CD4-positive, alpha-beta memory T cell (primary cell): ENCODE measurements at regions not wholly inside any gene's neighbourhood (a gene's known extent, or its start where the extent isn't known, plus 50 kb on each side); places are given as distances from the start of the nearest gene placed in this dataset.
"Not testable (repeated sequence)": the region's sequence is repeated elsewhere in the genome, so short reads cannot be mapped to it uniquely, and the experiment has no call there.

Experiments used
- CTCF ChIA-PET: fragments of 350-600 bp; sonication (Branson Sonifier 250); formaldehyde crosslinking; loops from one replicate; lab custom pipeline; 2021; ENCODE audit warnings: inconsistent platforms; ENCODE audit not compliant: partially characterized antibody; lab: Charles Lee
- POLR2A ChIA-PET: fragments of 350-600 bp; sonication (Branson Sonifier 250); formaldehyde crosslinking; loops from one replicate; lab custom pipeline; 2021; ENCODE audit not compliant: partially characterized antibody; lab: Charles Lee
- DNase-seq, 5 donors: peaks; one replicate each; pipeline versions ENCODE4 v3.0.0 to v3.0.0-alpha.2; 2020 to 2022; ENCODE audit warnings: mixed read lengths in 1 of 5
- H3K27ac ChIP-seq: one replicate; pipeline ENCODE4 v1.7.0; 2013; ENCODE audit warnings: low read depth, low read length
- H3K27me3 ChIP-seq: 2 replicates; pipeline ENCODE4 v1.7.0; 2013; ENCODE audit warnings: mild to moderate bottlenecking, low read length, moderate library complexity; ENCODE audit not compliant: insufficient read depth
- H3K36me3 ChIP-seq: 2 replicates; pipeline ENCODE4 v1.7.0; 2013; ENCODE audit warnings: mild to moderate bottlenecking, low read length, moderate library complexity; ENCODE audit not compliant: insufficient read depth
- H3K4me1 ChIP-seq: 2 replicates; pipeline ENCODE4 v1.7.0; 2013; ENCODE audit warnings: mild to moderate bottlenecking, low read length, moderate library complexity; ENCODE audit not compliant: insufficient read depth
- H3K4me3 ChIP-seq, 2 donors: one replicate each; pipeline ENCODE4 v1.7.0; 2013; ENCODE audit warnings: low read length in 2 of 2, mild to moderate bottlenecking in 1 of 2
- H3K9me3 ChIP-seq, 2 donors: one replicate each; pipeline ENCODE4 v1.7.0; 2013; ENCODE audit warnings: low read length in 2 of 2, control low read depth in 1 of 2; ENCODE audit not compliant: control insufficient read depth in 1 of 2
- H3K27ac Mint-ChIP-seq, 7 donors: one replicate each; pipeline ENCODE4 v1.8.0; 2020 to 2021; ENCODE audit warnings: mixed read lengths in 7 of 7, mild to moderate bottlenecking in 6 of 7, inconsistent platforms in 3 of 7, moderate library complexity in 3 of 7
- H3K27me3 Mint-ChIP-seq, 2 donors: one replicate each; pipeline ENCODE4 v1.8.0; 2020 to 2021; ENCODE audit warnings: mixed read lengths in 2 of 2
- H3K36me3 Mint-ChIP-seq, 2 donors: one replicate each; pipeline ENCODE4 v1.8.0; 2020 to 2021; ENCODE audit warnings: mixed read lengths in 2 of 2, inconsistent platforms in 1 of 2, mild to moderate bottlenecking in 1 of 2
- H3K4me1 Mint-ChIP-seq, 4 donors: one replicate each; pipeline ENCODE4 v1.8.0; 2020 to 2021; ENCODE audit warnings: mixed read lengths in 4 of 4, mild to moderate bottlenecking in 1 of 4
- H3K4me3 Mint-ChIP-seq, 8 donors: one replicate each; pipeline ENCODE4 v1.8.0; 2020 to 2021; ENCODE audit warnings: mixed read lengths in 8 of 8, mild to moderate bottlenecking in 7 of 8, moderate library complexity in 6 of 8, inconsistent platforms in 3 of 8
- H3K9me3 Mint-ChIP-seq, 8 donors: one replicate each; pipeline ENCODE4 v1.8.0; 2020 to 2021; ENCODE audit warnings: mixed read lengths in 8 of 8, mild to moderate bottlenecking in 5 of 8, inconsistent platforms in 3 of 8, moderate library complexity in 1 of 8
- intact Hi-C: fragments of 100-400 bp; cut with micrococcal nuclease; formaldehyde crosslinking; loops from one replicate; pipeline ENCODE4 v1.15.1; 2023

- H3K27ac ChIP-seq: no peak overlapping the region
- H3K9me3 ChIP-seq: no peaks in the 10 kb centered on the region
- ChIA-PET POLR2A (no interaction called here), CTCF (no interaction called here)
- no peak overlapping the region for H3K27ac Mint-ChIP-seq
- H3K36me3 ChIP-seq: no peaks in the 10 kb centered on the region
- H3K9me3 Mint-ChIP-seq: peaks cover 0 to 6% (median 3%) of the 10 kb centered on the region in 8 donors
- no peaks in the 10 kb centered on the region for H3K4me1 Mint-ChIP-seq
- peaks cover 4 to 15% of the 10 kb centered on the region in 2 donors for H3K27me3 Mint-ChIP-seq
- H3K4me3 Mint-ChIP-seq: no peak overlapping the region
- H3K27me3 ChIP-seq: peaks cover 3% of the 10 kb centered on the region
- DNase-seq: peak; percentile 36 to 43 (median 39)
- H3K36me3 Mint-ChIP-seq: no peaks in the 10 kb centered on the region
- H3K4me3 ChIP-seq: no peak overlapping the region
- H3K4me1 ChIP-seq: no peaks in the 10 kb centered on the region
- intact Hi-C loops: loop anchor here (1.0 kb wide), 1 partner anchor 839 kb away; no protein-coding TSS in a partner anchor
These were observed 61.1 kb upstream of the VAMP7 start for GRCh38 chrX:155819966-155820491.

GRCh38 chrX:155819525-155819924, 61.6 kb upstream of the VAMP7 start:
- H3K27ac Mint-ChIP-seq: no peak overlapping the region
- H3K4me3 Mint-ChIP-seq: no peak overlapping the region
- peaks cover 0 to 3% (median 0%) of the 10 kb centered on the region in 8 donors for H3K9me3 Mint-ChIP-seq
- H3K36me3 Mint-ChIP-seq: no peaks in the 10 kb centered on the region
- Histone ChIP-seq H3K4me3 (no peak overlapping the region), H3K9me3 (no peaks in the 10 kb centered on the region), H3K27ac (no peak overlapping the region), H3K27me3 (peaks cover 3% of the 10 kb centered on the region), H3K4me1 (no peaks in the 10 kb centered on the region), H3K36me3 (no peaks in the 10 kb centered on the region)
- H3K27me3 Mint-ChIP-seq: peaks cover 4 to 14% of the 10 kb centered on the region in 2 donors
- ChIA-PET POLR2A (no interaction called here), CTCF (no interaction called here)
- no peak for DNase-seq
- H3K4me1 Mint-ChIP-seq: no peaks in the 10 kb centered on the region
- intact Hi-C loops: no loop called here

GRCh38 chrX:155814391-155814790, 66.8 kb upstream of the VAMP7 start:
- intact Hi-C loops, H3K27ac Mint-ChIP-seq: not testable (repeated sequence)

DNA sequence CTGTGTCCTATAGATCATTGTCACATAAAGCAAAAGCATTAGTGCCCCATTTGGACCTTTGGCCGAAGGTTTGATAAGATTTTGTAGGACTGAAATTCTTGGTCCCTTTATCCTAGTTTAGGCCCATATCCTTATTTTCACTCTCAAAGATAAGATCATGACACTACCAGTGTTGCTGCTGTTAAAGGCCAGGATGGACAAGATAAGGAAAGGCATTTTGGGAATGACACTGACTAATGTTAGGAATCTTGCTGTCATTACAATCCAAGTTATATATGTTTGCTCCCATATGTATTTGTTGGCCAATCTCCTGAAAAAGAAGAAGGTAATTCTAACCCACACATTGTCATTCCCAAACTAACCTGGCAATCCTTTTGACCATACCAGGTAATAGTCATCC, 101.3 kb upstream of the VAMP7 start:
- H3K9me3 Mint-ChIP-seq: peaks cover 0 to 2% (median 0%) of the 10 kb centered on the region in 8 donors

More at GRCh38 chrX:155814391-155814790, 66.8 kb upstream of the VAMP7 start:
- CTCF ChIA-PET, POLR2A ChIA-PET, DNase-seq, H3K36me3 Mint-ChIP-seq, H3K27me3 Mint-ChIP-seq, H3K4me1 Mint-ChIP-seq, H3K27ac ChIP-seq, H3K4me1 ChIP-seq, H3K27me3 ChIP-seq, H3K36me3 ChIP-seq, H3K9me3 ChIP-seq, H3K4me3 Mint-ChIP-seq, H3K4me3 ChIP-seq: not testable (repeated sequence)
- H3K9me3 Mint-ChIP-seq: peaks cover 0 to 11% (median 5%) of the 10 kb centered on the region in 8 donors

GRCh38 chrX:155778844-155779553, 102.1 kb upstream of the VAMP7 start:
- H3K27ac Mint-ChIP-seq: no peak overlapping the region
- no peaks in the 10 kb centered on the region for H3K36me3 Mint-ChIP-seq
- no peaks in the 10 kb centered on the region for H3K4me1 Mint-ChIP-seq
- peaks cover 0 to 1% of the 10 kb centered on the region in 2 donors for H3K27me3 Mint-ChIP-seq
- Histone ChIP-seq H3K4me1 (no peaks in the 10 kb centered on the region), H3K9me3 (no peaks in the 10 kb centered on the region), H3K36me3 (no peaks in the 10 kb centered on the region), H3K27ac (no peak overlapping the region), H3K27me3 (no peaks in the 10 kb centered on the region), H3K4me3 (no peak overlapping the region)
- peaks cover 0 to 1% (median 0%) of the 10 kb centered on the region in 8 donors for H3K9me3 Mint-ChIP-seq
- POLR2A ChIA-PET: no interaction called here
- DNase-seq: no peak
- CTCF ChIA-PET: no interaction called here
- intact Hi-C loops: no loop called here
- H3K4me3 Mint-ChIP-seq: no peak overlapping the region

More for the DNA sequence above, 101.3 kb upstream of the VAMP7 start:
- ChIA-PET CTCF (no interaction called here), POLR2A (no interaction called here)
- DNase-seq: no peak
- Histone ChIP-seq H3K4me3 (no peak overlapping the region), H3K9me3 (no peaks in the 10 kb centered on the region), H3K36me3 (no peaks in the 10 kb centered on the region), H3K27me3 (no peaks in the 10 kb centered on the region), H3K4me1 (no peaks in the 10 kb centered on the region), H3K27ac (no peak overlapping the region)
- Mint-ChIP-seq H3K36me3 (no peaks in the 10 kb centered on the region), H3K27ac (no peak overlapping the region), H3K4me1 (no peaks in the 10 kb centered on the region), H3K27me3 (peaks cover 0 to 1% of the 10 kb centered on the region in 2 donors), H3K4me3 (no peak overlapping the region)
- intact Hi-C loops: no loop called here

- Histone ChIP-seq H3K4me3 (no peak overlapping the region), H3K9me3 (no peaks in the 10 kb centered on the region), H3K36me3 (no peaks in the 10 kb centered on the region), H3K4me1 (no peaks in the 10 kb centered on the region), H3K27me3 (no peaks in the 10 kb centered on the region), H3K27ac (no peak overlapping the region)
- intact Hi-C loops: no loop called here
- H3K27ac Mint-ChIP-seq: peak overlapping the region in 1 of 7 donors; percentile 62
- H3K4me3 Mint-ChIP-seq: no peak overlapping the region
- POLR2A ChIA-PET: no interaction called here
- no peaks in the 10 kb centered on the region for H3K9me3 Mint-ChIP-seq
- no peaks in the 10 kb centered on the region for H3K4me1 Mint-ChIP-seq
- H3K36me3 Mint-ChIP-seq: no peaks in the 10 kb centered on the region
- peaks cover 0 to 1% of the 10 kb centered on the region in 2 donors for H3K27me3 Mint-ChIP-seq
- DNase-seq: no peak
- CTCF ChIA-PET: no interaction called here
These were observed 106.8 kb upstream of the VAMP7 start for GRCh38 chrX:155774387-155774786.

DNA sequence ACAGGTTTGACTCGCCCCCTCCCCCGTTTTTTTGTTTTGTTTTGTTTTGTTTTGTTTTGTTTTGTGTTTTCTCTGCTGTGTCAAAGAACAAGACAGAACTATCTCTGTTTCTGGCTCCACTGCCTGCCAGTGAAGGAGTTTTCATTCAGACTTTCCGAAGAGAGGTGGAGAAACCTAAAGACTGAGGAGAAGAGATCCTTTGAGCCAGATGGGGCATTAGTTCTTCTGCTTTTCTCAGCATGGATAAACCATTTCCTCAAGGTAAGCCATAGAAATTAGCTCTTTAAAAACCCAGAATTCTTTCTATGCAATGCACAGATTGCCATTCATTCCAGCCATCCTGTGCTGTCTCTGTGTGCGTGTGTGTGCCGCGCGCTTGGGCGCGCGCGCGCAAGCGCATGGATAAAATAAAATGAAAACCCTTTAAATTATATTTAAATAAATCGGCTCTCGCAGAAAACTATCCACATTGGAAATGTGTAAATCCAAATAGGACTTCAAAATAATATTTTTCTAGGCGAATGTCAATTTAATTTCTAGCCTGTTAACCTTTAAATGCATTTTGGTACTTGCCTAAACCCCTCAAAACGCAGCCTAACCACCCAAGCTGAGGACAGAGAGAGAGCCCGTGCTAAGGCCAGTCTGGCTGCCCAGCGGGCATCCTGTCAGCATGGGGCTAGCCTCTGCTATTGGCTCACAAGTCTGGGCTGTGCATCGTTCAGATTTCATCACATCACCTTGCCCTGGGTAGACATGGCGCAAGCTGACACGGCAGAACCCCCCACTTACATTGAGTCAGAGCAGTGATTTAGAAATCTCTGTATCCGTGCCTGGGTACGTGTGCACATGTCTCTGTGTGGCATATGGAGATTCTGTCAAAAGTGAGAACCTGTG, 113.0 kb upstream of the VAMP7 start:
- Mint-ChIP-seq H3K9me3 (peaks cover 0 to 2% (median 0%) of the 10 kb centered on the region in 8 donors), H3K36me3 (peaks cover 0 to 3% of the 10 kb centered on the region in 2 donors), H3K4me3 (peak overlapping the region; percentile 81 to 91 (median 88)), H3K4me1 (peaks cover 0 to 8% (median 5%) of the 10 kb centered on the region in 4 donors), H3K27me3 (no peaks in the 10 kb centered on the region), H3K27ac (peak overlapping the region in 1 of 7 donors; percentile 8)
- no peak overlapping the region for H3K4me3 ChIP-seq
- H3K9me3 ChIP-seq: no peaks in the 10 kb centered on the region
- peaks cover 8% of the 10 kb centered on the region for H3K4me1 ChIP-seq
- H3K27ac ChIP-seq: no peak overlapping the region
- no peak for DNase-seq
- intact Hi-C loops: loop anchor here (2.0 kb wide), 1 partner anchor 741 kb away; the partner anchor contains the start of gene FUNDC2
- ChIA-PET POLR2A (no interaction called here), CTCF (no interaction called here)
- no peaks in the 10 kb centered on the region for H3K27me3 ChIP-seq
- H3K36me3 ChIP-seq: no peaks in the 10 kb centered on the region
